H9 (cell line): ENCODE measurements at regions not wholly inside any gene's neighbourhood (a gene's known extent, or its start where the extent isn't known, plus 50 kb on each side); places are given as distances from the start of the nearest gene placed in this dataset.

Experiments used
- DNase-seq: peaks from one replicate; pipeline ENCODE4 v3.0.0-alpha.2; 2017
- H2AFZ ChIP-seq: one replicate; pipeline ENCODE4 v1.6.1; 2013; ENCODE audit warnings: mild to moderate bottlenecking, low read length, control low read depth, moderate library complexity
- H2AK5ac ChIP-seq: 2 replicates; pipeline ENCODE4 v1.6.1; 2013; ENCODE audit warnings: low read length, control low read depth, mixed read lengths; ENCODE audit not compliant: insufficient read length
- H2BK120ac ChIP-seq: one replicate; pipeline ENCODE4 v1.6.1; 2013; ENCODE audit warnings: low read depth, mild to moderate bottlenecking, low read length, control low read depth, inconsistent platforms; ENCODE audit not compliant: poor library complexity, severe bottlenecking
- H2BK12ac ChIP-seq: 2 replicates; pipeline ENCODE4 v1.6.1; 2013; ENCODE audit warnings: low read length, control low read depth, mixed read lengths, low read depth; ENCODE audit not compliant: insufficient read length
- H2BK15ac ChIP-seq: 2 replicates; pipeline ENCODE4 v1.6.1; 2013; ENCODE audit warnings: low read depth, low read length, control low read depth
- H2BK20ac ChIP-seq: one replicate; pipeline ENCODE4 v1.6.1; 2013; ENCODE audit warnings: low read depth, mild to moderate bottlenecking, low read length, control low read depth, inconsistent platforms; ENCODE audit not compliant: poor library complexity, severe bottlenecking
- H2BK5ac ChIP-seq: 2 replicates; pipeline ENCODE4 v1.6.1; 2013; ENCODE audit warnings: low read length, control low read depth, mixed read lengths; ENCODE audit not compliant: insufficient read length
- H3K14ac ChIP-seq: 2 replicates; pipeline ENCODE4 v1.6.1; 2013; ENCODE audit warnings: low read length, control low read depth; ENCODE audit not compliant: insufficient read depth
- H3K18ac ChIP-seq: 2 replicates; pipeline ENCODE4 v1.6.1; 2013; ENCODE audit warnings: low read depth, mild to moderate bottlenecking, mixed read lengths, low read length, control low read depth; ENCODE audit not compliant: insufficient read length
- H3K23ac ChIP-seq: 2 replicates; pipeline ENCODE4 v1.6.1; 2013; ENCODE audit warnings: low read length, control low read depth, mixed read lengths, low read depth; ENCODE audit not compliant: insufficient read length
- H3K23me2 ChIP-seq: 2 replicates; pipeline ENCODE4 v1.6.1; 2013; ENCODE audit warnings: low read depth, mild to moderate bottlenecking, mixed read lengths, low read length, control low read depth; ENCODE audit not compliant: insufficient read length, poor library complexity, severe bottlenecking
- H3K27ac ChIP-seq: 2 replicates; pipeline ENCODE4 v1.5.1; 2013; ENCODE audit warnings: low read length, control low read depth, mixed read lengths, low read depth; ENCODE audit not compliant: insufficient read length
- H3K27me3 ChIP-seq: 2 replicates; pipeline ENCODE4 v1.6.1; 2013; ENCODE audit warnings: low read length, control low read depth, inconsistent platforms; ENCODE audit not compliant: insufficient read depth
- H3K4ac ChIP-seq: 2 replicates; pipeline ENCODE4 v1.6.1; 2013; ENCODE audit warnings: low read depth, mild to moderate bottlenecking, control low read depth, inconsistent platforms, low read length, moderate library complexity
- H3K4me1 ChIP-seq: 2 replicates; pipeline ENCODE4 v1.6.1; 2013; ENCODE audit warnings: low read length, control low read depth, inconsistent platforms; ENCODE audit not compliant: insufficient read depth
- H3K4me2 ChIP-seq: 2 replicates; pipeline ENCODE4 v1.6.1; 2013; ENCODE audit warnings: low read length, control low read depth, mixed read lengths; ENCODE audit not compliant: insufficient read length, insufficient read depth
- H3K56ac ChIP-seq: 2 replicates; pipeline ENCODE4 v1.6.1; 2013; ENCODE audit warnings: low read depth, mild to moderate bottlenecking, mixed read lengths, low read length, control low read depth; ENCODE audit not compliant: insufficient read length
- H3K79me1 ChIP-seq: 2 replicates; pipeline ENCODE4 v1.6.1; 2013; ENCODE audit warnings: low read depth, mild to moderate bottlenecking, moderate library complexity, low read length, control low read depth, inconsistent platforms; ENCODE audit not compliant: insufficient read depth, poor library complexity, severe bottlenecking
- H3K79me2 ChIP-seq: 2 replicates; pipeline ENCODE4 v1.6.1; 2013; ENCODE audit warnings: low read length, control low read depth, inconsistent platforms; ENCODE audit not compliant: insufficient read depth
- H3K9ac ChIP-seq: 2 replicates; pipeline ENCODE4 v1.6.1; 2013; ENCODE audit warnings: low read length, control low read depth, mixed read lengths; ENCODE audit not compliant: insufficient read length; ENCODE audit errors: extremely low read depth
- H3K9me3 ChIP-seq: one replicate; pipeline ENCODE4 v1.6.1; 2013; ENCODE audit warnings: low read depth, low read length, inconsistent platforms; ENCODE audit not compliant: control insufficient read depth
- H3T11ph ChIP-seq: one replicate; pipeline ENCODE4 v1.6.1; 2013; ENCODE audit warnings: mild to moderate bottlenecking, low read length, control low read depth, inconsistent platforms
- H4K20me1 ChIP-seq: one replicate; pipeline ENCODE4 v1.6.1; 2013; ENCODE audit not compliant: control insufficient read depth, insufficient read length, insufficient read depth
- H4K5ac ChIP-seq: 2 replicates; pipeline ENCODE4 v1.6.1; 2013; ENCODE audit warnings: low read depth, mild to moderate bottlenecking, mixed read lengths, low read length, control low read depth; ENCODE audit not compliant: insufficient read length
- H4K8ac ChIP-seq: replicated peaks from 2 replicates; pipeline ENCODE4 v1.6.1; 2013; ENCODE audit warnings: low read length, control low read depth, mixed read lengths, low read depth; ENCODE audit not compliant: insufficient read length
- H4K91ac ChIP-seq: 2 replicates; pipeline ENCODE4 v1.6.1; 2013; ENCODE audit warnings: low read depth, mild to moderate bottlenecking, moderate library complexity, mixed read lengths, low read length, control low read depth; ENCODE audit not compliant: insufficient read length
- H3K27ac Mint-ChIP-seq, 3 experiments: 2 replicates in 2 of 3; 3 replicates in 1 of 3; pipeline ENCODE4 v1.8.0; 2020 to 2021; ENCODE audit warnings: mixed read lengths in 3 of 3, mild to moderate bottlenecking in 1 of 3, moderate library complexity in 1 of 3
- H3K27me3 Mint-ChIP-seq: 2 replicates; pipeline ENCODE4 v1.8.0; 2021; ENCODE audit warnings: low read depth, mild to moderate bottlenecking, moderate library complexity, mixed read lengths
- H3K36me3 Mint-ChIP-seq, 3 experiments: 2 replicates in 2 of 3; 3 replicates in 1 of 3; pipeline ENCODE4 v1.8.0; 2020 to 2021; ENCODE audit warnings: low read depth in 3 of 3, mixed read lengths in 3 of 3; ENCODE audit not compliant: insufficient read depth in 1 of 3
- H3K4me1 Mint-ChIP-seq, 2 experiments: 2 replicates each; pipeline ENCODE4 v1.8.0; 2020; ENCODE audit warnings: mixed read lengths in 2 of 2
- H3K4me3 Mint-ChIP-seq, 2 experiments: 2 replicates in 1 of 2; 3 replicates in 1 of 2; pipeline ENCODE4 v1.8.0; 2020 to 2021; ENCODE audit warnings: mild to moderate bottlenecking in 2 of 2, mixed read lengths in 2 of 2, moderate library complexity in 1 of 2
- H3K9me3 Mint-ChIP-seq, 2 experiments: 2 replicates in 1 of 2; 3 replicates in 1 of 2; pipeline ENCODE4 v1.8.0; 2020; ENCODE audit warnings: mild to moderate bottlenecking in 2 of 2, mixed read lengths in 2 of 2, moderate library complexity in 1 of 2
- CTCF ChIP-seq: fragments of 200-600 bp; sonication (generic); conservative IDR thresholded peaks from 3 replicates; pipeline ENCODE4 v1.8.0; 2021; ENCODE audit warnings: antibody characterized with exemption, mild to moderate bottlenecking
- WGBS: extraction: QIAGEN DNeasy Blood & Tissue Kit; methylation state at CpG from one replicate; pipeline ENCODE4 v1.1.7; 2013; ENCODE audit warnings: missing lambda C conversion rate, low lambda C conversion rate, mixed read lengths; ENCODE audit not compliant: insufficient read length; ENCODE audit errors: extremely low coverage; 5-methylcytosine and 5-hydroxymethylcytosine counted together

GRCh38 chr7:115191526-115191925 lies 269.6 kb downstream of the MDFIC start:
- Mint-ChIP-seq H3K36me3 (no peaks in the 10 kb centered on the region), H3K9me3 (no peaks in the 10 kb centered on the region), H3K4me3 (no peak overlapping the region), H3K27ac (no peak overlapping the region), H3K27me3 (no peaks in the 10 kb centered on the region), H3K4me1 (no peaks in the 10 kb centered on the region)
- Histone ChIP-seq H2BK5ac (no peak overlapping the region), H3K18ac (no peak overlapping the region), H2BK12ac (no peak overlapping the region), H3K14ac (no peak overlapping the region), H2BK15ac (no peak overlapping the region), H2BK20ac (no peak overlapping the region), H3K9ac (no peak overlapping the region), H4K5ac (no peak overlapping the region), H4K8ac (no peak overlapping the region), H4K91ac (no peak overlapping the region), H3K9me3 (no peaks in the 10 kb centered on the region), H2BK120ac (no peak overlapping the region), H3K23me2 (no peaks in the 10 kb centered on the region), H3K79me2 (no peaks in the 10 kb centered on the region), H3K4me2 (no peak overlapping the region), H3T11ph (no peak overlapping the region), H3K4me1 (no peaks in the 10 kb centered on the region), H2AK5ac (no peak overlapping the region), H3K4ac (no peak overlapping the region), H4K20me1 (no peaks in the 10 kb centered on the region), H3K27me3 (no peaks in the 10 kb centered on the region), H2AFZ (no peak overlapping the region), H3K56ac (no peak overlapping the region), H3K23ac (no peak overlapping the region), H3K27ac (no peak overlapping the region), H3K79me1 (no peaks in the 10 kb centered on the region)
- no peak for TF ChIP-seq CTCF
- WGBS: no CpG with 5 or more reads among the region's 2 CpGs
- no peak for DNase-seq
